SK-N-SH (cell line): ENCODE measurements at regions not wholly inside any gene's neighbourhood (a gene's known extent, or its start where the extent isn't known, plus 50 kb on each side); places are given as distances from the start of the nearest gene placed in this dataset.

Experiments
- CTCF ChIA-PET: fragments of 300-600, 350-600 bp; formaldehyde crosslinking; extraction: SDS; loops from one replicate; lab custom pipeline; 2021; lab: Yijun Ruan, JAX
- POLR2A ChIA-PET: fragments of 350-600 bp; sonication (Branson Sonifier 250); formaldehyde crosslinking; extraction: SDS; loops from one replicate; lab custom pipeline; 2020; ENCODE audit warnings: antibody characterized with exemption, inconsistent platforms; lab: Yijun Ruan, JAX
- DNase-seq: peaks from one replicate; pipeline ENCODE4 v3.0.0; 2012
- H2AFZ ChIP-seq: fragments of 200-600 bp; sonication (generic); 2 replicates; pipeline ENCODE4 v1.8.1; 2016; ENCODE audit warnings: antibody characterized with exemption, mild to moderate bottlenecking, low read depth
- H3F3A ChIP-seq: fragments of 200-600 bp; sonication (generic); replicated peaks from 2 replicates; pipeline ENCODE3; 2016; ENCODE audit warnings: antibody characterized with exemption, mild to moderate bottlenecking; ENCODE audit not compliant: insufficient read depth
- H3K27ac ChIP-seq, 2 experiments: fragments of 200-500 bp in 1 of 2; fragments of 200-600 bp in 1 of 2; sonication (Bioruptor generic) in 1 of 2; sonication (generic), shearing (Covaris generic) in 1 of 2; 2 replicates each; pipeline versions ENCODE4 v1.5.1 to v1.6.1; 2014 to 2016; ENCODE audit warnings: low read depth in 2 of 2, inconsistent platforms in 1 of 2, low read length in 1 of 2, mild to moderate bottlenecking in 1 of 2, mixed read lengths in 1 of 2
- H3K27me3 ChIP-seq: fragments of 200-600 bp; sonication (generic), shearing (Covaris generic); 2 replicates; pipeline ENCODE4 v1.6.1; 2016; ENCODE audit warnings: mixed run types; ENCODE audit not compliant: insufficient read depth
- H3K36me3 ChIP-seq, 2 experiments: fragments of 200-500 bp in 1 of 2; fragments of 200-600 bp in 1 of 2; sonication (Bioruptor generic) in 1 of 2; sonication (generic) in 1 of 2; replicated peaks in 1 of 2; 2 replicates each; pipeline versions ENCODE3 to v1.5.1; 2014 to 2016; ENCODE audit warnings: low read length in 1 of 2, mild to moderate bottlenecking in 1 of 2; ENCODE audit not compliant: insufficient read depth in 2 of 2, control insufficient read depth in 1 of 2
- H3K4me1 ChIP-seq, 2 experiments: fragments of 200-500 bp in 1 of 2; fragments of 200-600 bp in 1 of 2; sonication (Bioruptor generic) in 1 of 2; sonication (generic), shearing (Covaris generic) in 1 of 2; 2 replicates each; pipeline versions ENCODE4 v1.5.1 to v1.6.1; 2014 to 2016; ENCODE audit warnings: low read depth in 1 of 2, low read length in 1 of 2, mixed run types in 1 of 2; ENCODE audit not compliant: insufficient read depth in 2 of 2, control insufficient read depth in 1 of 2
- H3K4me2 ChIP-seq: fragments of 200-600 bp; sonication (generic), shearing (Covaris generic); 2 replicates; pipeline ENCODE4 v1.6.1; 2017; ENCODE audit warnings: mixed run types
- H3K4me3 ChIP-seq, 2 experiments: fragments of 200-500 bp in 1 of 2; fragments of 200-600 bp in 1 of 2; sonication (Bioruptor generic) in 1 of 2; sonication (generic), shearing (Covaris generic) in 1 of 2; 2 replicates each; pipeline versions ENCODE4 v1.5.1 to v1.8.1; 2014 to 2016; ENCODE audit warnings: low read depth in 2 of 2, inconsistent platforms in 1 of 2, low read length in 1 of 2, mild to moderate bottlenecking in 1 of 2, mixed read lengths in 1 of 2, moderate library complexity in 1 of 2
- H3K79me2 ChIP-seq: fragments of 200-600 bp; sonication (generic); 2 replicates; pipeline ENCODE4 v1.8.1; 2017; ENCODE audit warnings: mild to moderate bottlenecking; ENCODE audit not compliant: insufficient read depth
- H3K9ac ChIP-seq: fragments of 200-600 bp; sonication (generic); 2 replicates; pipeline ENCODE4 v1.6.1; 2017; ENCODE audit warnings: mixed run types
- H3K9me2 ChIP-seq: fragments of 200-600 bp; sonication (generic); 2 replicates; pipeline ENCODE4 v1.6.1; 2017; ENCODE audit warnings: mixed run types
- H3K9me3 ChIP-seq: fragments of 200-600 bp; sonication (generic); 2 replicates; pipeline ENCODE4 v1.6.1; 2017; ENCODE audit warnings: mixed run types, mild to moderate bottlenecking, moderate library complexity
- H4K20me1 ChIP-seq: fragments of 200-600 bp; sonication (generic); 2 replicates; pipeline ENCODE4 v1.6.1; 2017; ENCODE audit warnings: mild to moderate bottlenecking, mixed run types; ENCODE audit not compliant: insufficient read depth
- ELF1 ChIP-seq: IDR thresholded peaks from 2 replicates; pipeline ENCODE4 v1.4.0; 2012
- EP300 ChIP-seq, 2 experiments: IDR thresholded peaks; 2 replicates each; pipeline versions ENCODE4 v1.4.0 to v1.6.1; 2012; ENCODE audit warnings: borderline replicate concordance in 1 of 2, low read depth in 1 of 2, low read length in 1 of 2
- FOSL2 ChIP-seq: IDR thresholded peaks from 2 replicates; pipeline ENCODE4 v1.4.0; 2012; ENCODE audit warnings: low read depth, mild to moderate bottlenecking, moderate library complexity, borderline replicate concordance
- FOXJ3 ChIP-seq: sonication (generic); formaldehyde crosslinking; IDR thresholded peaks from 2 replicates; pipeline ENCODE4 v1.5.1; 2020; ENCODE audit warnings: mild to moderate bottlenecking, missing genetic modification reagents
- FOXM1 ChIP-seq: IDR thresholded peaks from 2 replicates; pipeline ENCODE4 v1.4.0; 2012; ENCODE audit warnings: low read depth, mild to moderate bottlenecking
- GATA2 ChIP-seq: sonication (generic); formaldehyde crosslinking; IDR thresholded peaks from 2 replicates; pipeline ENCODE4 v1.5.0; 2020; ENCODE audit warnings: mild to moderate bottlenecking, missing genetic modification reagents
- MXI1 ChIP-seq: IDR thresholded peaks from 2 replicates; pipeline ENCODE4 v1.6.1; 2012; ENCODE audit warnings: mild to moderate bottlenecking, low read depth, low read length, improper control_type of control experiment
- POLR2AphosphoS5 ChIP-seq: IDR thresholded peaks from 2 replicates; pipeline ENCODE4 v1.6.1; 2012; ENCODE audit warnings: low read depth, low read length
- RCOR1 ChIP-seq: fragments of 150-350 bp; IDR thresholded peaks from 2 replicates; pipeline ENCODE4 v1.6.1; 2017; ENCODE audit warnings: antibody characterized with exemption, low read length
- RFX5 ChIP-seq: IDR thresholded peaks from 2 replicates; pipeline ENCODE4 v1.6.1; 2012; ENCODE audit warnings: mild to moderate bottlenecking, improper control_type of control experiment, low read length
- SIN3A ChIP-seq: IDR thresholded peaks from 2 replicates; pipeline ENCODE4 v1.6.1; 2012; ENCODE audit warnings: low read depth, mild to moderate bottlenecking, low read length, moderate library complexity, borderline replicate concordance
- TCF12 ChIP-seq: IDR thresholded peaks from 2 replicates; pipeline ENCODE4 v1.4.0; 2012
- TEAD4 ChIP-seq: IDR thresholded peaks from 2 replicates; pipeline ENCODE4 v1.4.0; 2012; ENCODE audit warnings: mild to moderate bottlenecking, borderline replicate concordance; ENCODE audit not compliant: insufficient read depth
- YY1 ChIP-seq: IDR thresholded peaks from 2 replicates; pipeline ENCODE4 v1.4.0; 2012; ENCODE audit warnings: low read depth, mild to moderate bottlenecking
- WGBS: methylation state at CpG from one replicate; pipeline ENCODE4 v1.1.6; 2017; ENCODE audit warnings: low lambda C conversion rate; 5-methylcytosine and 5-hydroxymethylcytosine counted together
- TF ChIP-seq, protein P1 (sequence below): fragments of 150-350 bp; IDR thresholded peaks from 2 replicates; pipeline ENCODE4 v1.6.1; 2017; ENCODE audit warnings: antibody characterized with exemption, low read length, low read depth, borderline replicate concordance
- TF ChIP-seq, protein P2 (sequence below): IDR thresholded peaks from 2 replicates; pipeline ENCODE4; 2012
- TF ChIP-seq, protein P3 (sequence below): fragments of 200-600 bp; sonication (generic); IDR thresholded peaks from 2 replicates; pipeline ENCODE4 v1.6.1; 2017; ENCODE audit warnings: antibody characterized with exemption, mild to moderate bottlenecking, moderate library complexity

DNA sequence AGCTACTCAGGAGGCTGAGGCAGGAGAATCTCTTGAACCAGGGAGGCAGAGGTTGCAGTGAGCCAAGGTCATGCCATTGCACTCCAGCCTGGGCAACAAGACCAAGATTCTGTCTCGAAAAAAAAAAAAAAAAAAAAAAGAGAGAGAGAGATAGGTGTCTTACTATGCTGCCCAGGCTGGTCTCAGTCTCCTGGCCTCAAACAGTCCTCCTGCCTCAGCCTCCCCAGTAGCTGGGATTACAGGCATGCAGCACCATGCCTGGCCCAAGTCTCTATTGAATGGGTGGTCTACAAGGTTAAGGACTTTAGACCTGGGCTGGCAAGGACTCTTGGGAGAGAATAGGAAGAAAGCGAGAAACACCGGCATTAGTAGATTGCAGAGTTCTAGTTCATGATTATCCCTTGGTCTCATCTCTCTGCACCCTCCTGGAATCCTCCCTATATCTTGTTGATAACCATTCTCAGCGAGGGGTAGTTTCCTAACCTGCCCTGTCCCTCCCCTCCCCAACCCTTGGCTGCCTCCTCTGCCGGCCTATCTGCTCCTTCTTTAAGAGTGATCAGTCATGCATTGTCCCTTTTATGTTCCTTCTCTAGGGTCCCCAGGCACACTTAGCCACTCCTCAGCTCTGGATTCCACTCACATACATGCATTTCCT is 128.1 kb upstream of the MAP1LC3B2 start:
- no peak overlapping the region for H3K4me3 ChIP-seq
- H3K79me2 ChIP-seq = no peaks in the 10 kb centered on the region
- peaks cover 37% of the 10 kb centered on the region for H3F3A ChIP-seq
- 90% methylated on average over 5 of the region's 5 CpGs for WGBS
- DNase-seq = no peak
- H3K27ac ChIP-seq = no peak overlapping the region
- no peak overlapping the region for H3K4me2 ChIP-seq
- H3K9me2 ChIP-seq = no peaks in the 10 kb centered on the region
- no peaks in the 10 kb centered on the region for H4K20me1 ChIP-seq
- H3K9ac ChIP-seq = no peak overlapping the region
- no peaks in the 10 kb centered on the region for H3K36me3 ChIP-seq
- TF ChIP-seq ELF1 = no peak
- TF ChIP-seq YY1 = no peak
- no peak for TF ChIP-seq POLR2AphosphoS5
- TF ChIP-seq FOSL2 = no peak
- TF ChIP-seq MXI1 = no peak
- no peaks in the 10 kb centered on the region for H3K9me3 ChIP-seq
- H2AFZ ChIP-seq = no peak overlapping the region
- POLR2A ChIA-PET = no interaction called here
- CTCF ChIA-PET = interaction anchor here (0.6 to 1.4 kb wide), 2 partner anchors 8 to 278 kb away, joined by 3 read pairs; no protein-coding TSS in a partner anchor
- H3K4me1 ChIP-seq = peaks cover 11 to 12% of the 10 kb centered on the region in 2 experiments; a peak in 3 of 4 replicates
- no peaks in the 10 kb centered on the region for H3K27me3 ChIP-seq

DNA sequence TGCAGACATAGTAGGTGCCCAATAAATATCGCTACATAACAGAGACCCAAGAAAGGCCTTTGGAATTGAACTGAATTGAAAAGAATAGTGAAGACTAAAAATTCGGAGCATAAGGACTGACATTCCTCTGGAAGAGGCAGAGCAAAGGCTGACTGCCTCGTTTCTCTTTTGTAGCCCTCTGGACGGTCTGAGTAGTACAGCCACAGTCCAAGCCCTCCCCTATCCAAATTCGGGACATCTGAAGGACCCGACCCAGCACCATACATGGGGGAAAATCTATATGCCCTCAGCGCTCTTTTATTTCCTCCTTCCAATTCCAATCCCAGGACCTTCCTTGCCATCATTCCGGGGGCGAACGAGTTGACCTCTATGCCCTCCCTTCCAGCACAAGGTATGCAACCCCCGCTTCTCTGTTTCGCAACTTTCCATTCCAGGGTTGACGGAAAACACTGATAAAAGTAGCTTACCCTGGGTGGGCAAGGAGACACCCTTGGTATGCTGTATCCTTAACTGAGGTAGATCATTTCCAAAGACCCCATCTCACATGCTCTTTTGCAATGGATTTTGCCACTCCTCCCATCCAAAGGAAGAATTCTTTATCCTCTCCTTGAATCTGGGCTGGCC is 127.4 kb upstream of the MAP1LC3B2 start:
- no peak overlapping the region for H3K4me2 ChIP-seq
- H3K27ac ChIP-seq = no peak overlapping the region
- ChIA-PET CTCF (interaction anchor here (0.5 to 1.4 kb wide), 3 partner anchors 9 to 170 kb away, joined by 3 to 4 read pairs (median 4); no protein-coding TSS in a partner anchor), POLR2A (no interaction called here)
- DNase-seq = no peak
- H3K9me2 ChIP-seq = no peaks in the 10 kb centered on the region
- no peak overlapping the region for H2AFZ ChIP-seq
- 96% methylated on average over 13 of the region's 13 CpGs for WGBS
- TF ChIP-seq ELF1 (no peak), FOXJ3 (no peak), TCF12 (no peak), FOXM1 (no peak), MXI1 (no peak), GATA2 (CRISPR knock-in tag) (no peak), YY1 (no peak), TEAD4 (no peak), EP300 (IDR thresholded peaks at IDR 0.05; ENCODE audit: borderline replicate concordance in 1 of 2, low read depth in 1 of 2, low read length in 1 of 2) (no peak), RCOR1 (no peak), SIN3A (no peak), RFX5 (no peak)
- TF ChIP-seq, protein P1, sequence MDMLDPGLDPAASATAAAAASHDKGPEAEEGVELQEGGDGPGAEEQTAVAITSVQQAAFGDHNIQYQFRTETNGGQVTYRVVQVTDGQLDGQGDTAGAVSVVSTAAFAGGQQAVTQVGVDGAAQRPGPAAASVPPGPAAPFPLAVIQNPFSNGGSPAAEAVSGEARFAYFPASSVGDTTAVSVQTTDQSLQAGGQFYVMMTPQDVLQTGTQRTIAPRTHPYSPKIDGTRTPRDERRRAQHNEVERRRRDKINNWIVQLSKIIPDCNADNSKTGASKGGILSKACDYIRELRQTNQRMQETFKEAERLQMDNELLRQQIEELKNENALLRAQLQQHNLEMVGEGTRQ = no peak
- TF ChIP-seq, protein P2, sequence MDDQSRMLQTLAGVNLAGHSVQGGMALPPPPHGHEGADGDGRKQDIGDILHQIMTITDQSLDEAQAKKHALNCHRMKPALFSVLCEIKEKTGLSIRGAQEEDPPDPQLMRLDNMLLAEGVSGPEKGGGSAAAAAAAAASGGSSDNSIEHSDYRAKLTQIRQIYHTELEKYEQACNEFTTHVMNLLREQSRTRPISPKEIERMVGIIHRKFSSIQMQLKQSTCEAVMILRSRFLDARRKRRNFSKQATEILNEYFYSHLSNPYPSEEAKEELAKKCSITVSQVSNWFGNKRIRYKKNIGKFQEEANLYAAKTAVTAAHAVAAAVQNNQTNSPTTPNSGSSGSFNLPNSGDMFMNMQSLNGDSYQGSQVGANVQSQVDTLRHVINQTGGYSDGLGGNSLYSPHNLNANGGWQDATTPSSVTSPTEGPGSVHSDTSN = no peak
- TF ChIP-seq, protein P3, sequence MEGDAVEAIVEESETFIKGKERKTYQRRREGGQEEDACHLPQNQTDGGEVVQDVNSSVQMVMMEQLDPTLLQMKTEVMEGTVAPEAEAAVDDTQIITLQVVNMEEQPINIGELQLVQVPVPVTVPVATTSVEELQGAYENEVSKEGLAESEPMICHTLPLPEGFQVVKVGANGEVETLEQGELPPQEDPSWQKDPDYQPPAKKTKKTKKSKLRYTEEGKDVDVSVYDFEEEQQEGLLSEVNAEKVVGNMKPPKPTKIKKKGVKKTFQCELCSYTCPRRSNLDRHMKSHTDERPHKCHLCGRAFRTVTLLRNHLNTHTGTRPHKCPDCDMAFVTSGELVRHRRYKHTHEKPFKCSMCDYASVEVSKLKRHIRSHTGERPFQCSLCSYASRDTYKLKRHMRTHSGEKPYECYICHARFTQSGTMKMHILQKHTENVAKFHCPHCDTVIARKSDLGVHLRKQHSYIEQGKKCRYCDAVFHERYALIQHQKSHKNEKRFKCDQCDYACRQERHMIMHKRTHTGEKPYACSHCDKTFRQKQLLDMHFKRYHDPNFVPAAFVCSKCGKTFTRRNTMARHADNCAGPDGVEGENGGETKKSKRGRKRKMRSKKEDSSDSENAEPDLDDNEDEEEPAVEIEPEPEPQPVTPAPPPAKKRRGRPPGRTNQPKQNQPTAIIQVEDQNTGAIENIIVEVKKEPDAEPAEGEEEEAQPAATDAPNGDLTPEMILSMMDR = no peak
- H3K36me3 ChIP-seq = no peaks in the 10 kb centered on the region
- H3K79me2 ChIP-seq = no peaks in the 10 kb centered on the region
- no peak overlapping the region for H3K4me3 ChIP-seq
- no peaks in the 10 kb centered on the region for H3K9me3 ChIP-seq
- no peaks in the 10 kb centered on the region for H4K20me1 ChIP-seq
- peaks cover 6 to 12% of the 10 kb centered on the region in 2 experiments; a peak in 2 of 4 replicates for H3K4me1 ChIP-seq
- H3K27me3 ChIP-seq = no peaks in the 10 kb centered on the region
- no peak overlapping the region for H3K9ac ChIP-seq
- peaks cover 30% of the 10 kb centered on the region for H3F3A ChIP-seq
